Trophoblast cell (in vitro differentiated cells and primary cell): ENCODE measurements at regions not wholly inside any gene's neighbourhood (a gene's known extent, or its start where the extent isn't known, plus 50 kb on each side); places are given as distances from the start of the nearest gene placed in this dataset.

ENCODE experiments used
- DNase-seq, 2 donors: peaks; one replicate each; pipeline ENCODE4 v3.0.0-alpha.2; 2016
- H2AFZ ChIP-seq: 2 replicates; pipeline ENCODE4 v1.6.1; 2013; ENCODE audit warnings: low read length, moderate library complexity, mild to moderate bottlenecking; ENCODE audit not compliant: insufficient read depth, poor library complexity
- H2AK5ac ChIP-seq: 2 replicates; pipeline ENCODE4 v1.6.1; 2013; ENCODE audit warnings: mild to moderate bottlenecking, low read length
- H2BK120ac ChIP-seq: 2 replicates; pipeline ENCODE4 v1.6.1; 2013; ENCODE audit warnings: low read length, mild to moderate bottlenecking, moderate library complexity; ENCODE audit not compliant: insufficient read depth, poor library complexity
- H2BK12ac ChIP-seq: 2 replicates; pipeline ENCODE4 v1.6.1; 2013; ENCODE audit warnings: mild to moderate bottlenecking, low read length, moderate library complexity
- H2BK5ac ChIP-seq: 2 replicates; pipeline ENCODE4 v1.6.1; 2013; ENCODE audit warnings: low read length, low read depth, moderate library complexity, mild to moderate bottlenecking; ENCODE audit not compliant: poor library complexity
- H3K14ac ChIP-seq: 2 replicates; pipeline ENCODE4 v1.6.1; 2013; ENCODE audit warnings: mild to moderate bottlenecking, low read length
- H3K18ac ChIP-seq: 2 replicates; pipeline ENCODE4 v1.6.1; 2013; ENCODE audit warnings: mild to moderate bottlenecking, low read length
- H3K23ac ChIP-seq: 2 replicates; pipeline ENCODE4 v1.6.1; 2013; ENCODE audit warnings: low read length
- H3K27ac ChIP-seq: 2 replicates; pipeline ENCODE4 v1.5.1; 2013; ENCODE audit warnings: low read depth, mild to moderate bottlenecking, inconsistent platforms, low read length, moderate library complexity
- H3K27me3 ChIP-seq: 2 replicates; pipeline ENCODE4 v1.6.1; 2013; ENCODE audit warnings: inconsistent platforms, mild to moderate bottlenecking, low read length, moderate library complexity; ENCODE audit not compliant: insufficient read depth
- H3K36me3 ChIP-seq, 2 experiments: 1 replicate in 1 of 2; 2 replicates in 1 of 2; pipeline ENCODE4 v1.6.1; 2013; ENCODE audit warnings: low read length in 2 of 2, mild to moderate bottlenecking in 2 of 2, moderate library complexity in 1 of 2; ENCODE audit not compliant: insufficient read depth in 2 of 2, control insufficient read depth in 1 of 2
- H3K4ac ChIP-seq: 2 replicates; pipeline ENCODE4 v1.6.1; 2013; ENCODE audit warnings: low read depth, mild to moderate bottlenecking, low read length, moderate library complexity
- H3K4me1 ChIP-seq, 2 experiments: 1 replicate in 1 of 2; 2 replicates in 1 of 2; pipeline ENCODE4 v1.6.1; 2013; ENCODE audit warnings: low read length in 2 of 2, mild to moderate bottlenecking in 2 of 2, moderate library complexity in 1 of 2; ENCODE audit not compliant: insufficient read depth in 2 of 2, control insufficient read depth in 1 of 2
- H3K4me2 ChIP-seq: 2 replicates; pipeline ENCODE4 v1.6.1; 2013; ENCODE audit warnings: inconsistent platforms, mild to moderate bottlenecking, low read length, moderate library complexity
- H3K4me3 ChIP-seq: 2 replicates; pipeline ENCODE4 v1.5.1; 2013; ENCODE audit warnings: mild to moderate bottlenecking, low read depth, low read length, inconsistent platforms
- H3K79me1 ChIP-seq: one replicate; pipeline ENCODE4 v1.6.1; 2013; ENCODE audit warnings: low read length
- H3K79me2 ChIP-seq: 2 replicates; pipeline ENCODE4 v1.6.1; 2013; ENCODE audit warnings: low read length, mild to moderate bottlenecking; ENCODE audit not compliant: control insufficient read depth, insufficient read depth, poor library complexity
- H3K9ac ChIP-seq: 2 replicates; pipeline ENCODE4 v1.6.1; 2013; ENCODE audit warnings: mild to moderate bottlenecking, low read length
- H3K9me3 ChIP-seq: 2 replicates; pipeline ENCODE4 v1.6.1; 2013; ENCODE audit warnings: low read depth, mild to moderate bottlenecking, control low read depth, inconsistent platforms, low read length; ENCODE audit not compliant: insufficient read depth
- H4K12ac ChIP-seq: 2 replicates; pipeline ENCODE4 v1.6.1; 2013; ENCODE audit warnings: low read depth, mild to moderate bottlenecking, low read length, moderate library complexity
- H4K8ac ChIP-seq: 2 replicates; pipeline ENCODE4 v1.6.1; 2013; ENCODE audit warnings: low read depth, mild to moderate bottlenecking, low read length, moderate library complexity
- H4K91ac ChIP-seq: one replicate; pipeline ENCODE4 v1.6.1; 2013; ENCODE audit warnings: low read depth, mild to moderate bottlenecking, low read length, moderate library complexity
- WGBS: extraction: QIAGEN DNeasy Blood & Tissue Kit; methylation state at CpG from one replicate; pipeline ENCODE4 v1.1.7; 2013; ENCODE audit warnings: missing lambda C conversion rate; ENCODE audit not compliant: insufficient read length, insufficient coverage; ENCODE audit errors: extremely low coverage; 5-methylcytosine and 5-hydroxymethylcytosine counted together

- Histone ChIP-seq H3K79me2 (no peaks in the 10 kb centered on the region), H2BK120ac (no peak overlapping the region), H3K36me3 (no peaks in the 10 kb centered on the region), H3K9me3 (no peaks in the 10 kb centered on the region), H3K14ac (no peak overlapping the region), H3K9ac (no peak overlapping the region), H2BK12ac (no peak overlapping the region), H3K4me2 (no peak overlapping the region), H2BK5ac (no peak overlapping the region), H3K4me3 (no peak overlapping the region), H4K12ac (no peak overlapping the region), H3K4me1 (no peaks in the 10 kb centered on the region), H3K27me3 (no peaks in the 10 kb centered on the region), H3K23ac (no peak overlapping the region), H3K18ac (no peak overlapping the region), H4K91ac (no peak overlapping the region), H3K4ac (no peak overlapping the region), H2AFZ (no peak overlapping the region), H2AK5ac (no peak overlapping the region), H3K79me1 (no peaks in the 10 kb centered on the region), H4K8ac (no peak overlapping the region), H3K27ac (no peak overlapping the region)
- no peak for DNase-seq
- no CpG with 5 or more reads among the region's 2 CpGs for whole genome bisulfite sequencing
Observed at GRCh38 chr4:132076829-132077228, 1072.3 kb upstream of the PCDH10 start.

GRCh38 chr4:132085105-132085504, 1064.0 kb upstream of the PCDH10 start:
- H3K9me3 ChIP-seq, result peaks cover 2% of the 10 kb centered on the region
- H3K27ac ChIP-seq, result no peak overlapping the region
- no peaks in the 10 kb centered on the region for H3K4me1 ChIP-seq
- no CpG with 5 or more reads among the region's 4 CpGs for WGBS
- H2AFZ ChIP-seq, result no peak overlapping the region
- no peak for DNase-seq
- no peak overlapping the region for H3K4me2 ChIP-seq
- H2BK12ac ChIP-seq, result no peak overlapping the region
- no peak overlapping the region for H2BK5ac ChIP-seq
- H3K79me2 ChIP-seq, result no peaks in the 10 kb centered on the region
- no peak overlapping the region for H3K4me3 ChIP-seq
- no peak overlapping the region for H4K91ac ChIP-seq
- H3K79me1 ChIP-seq, result no peaks in the 10 kb centered on the region
- no peak overlapping the region for H3K9ac ChIP-seq
- no peak overlapping the region for H4K8ac ChIP-seq
- H3K36me3 ChIP-seq, result no peaks in the 10 kb centered on the region
- H3K18ac ChIP-seq, result no peak overlapping the region
- H2AK5ac ChIP-seq, result no peak overlapping the region
- H4K12ac ChIP-seq, result no peak overlapping the region
- H3K27me3 ChIP-seq, result no peaks in the 10 kb centered on the region
- no peak overlapping the region for H3K14ac ChIP-seq
- no peak overlapping the region for H3K4ac ChIP-seq
- H2BK120ac ChIP-seq, result no peak overlapping the region
- H3K23ac ChIP-seq, result no peak overlapping the region

GRCh38 chr4:132094017-132094416, 1055.1 kb upstream of the PCDH10 start:
- no peak overlapping the region for H3K4me2 ChIP-seq
- H4K91ac ChIP-seq, result no peak overlapping the region
- H2BK12ac ChIP-seq, result no peak overlapping the region
- DNase-seq, result no peak
- no peak overlapping the region for H3K9ac ChIP-seq
- H2BK5ac ChIP-seq, result no peak overlapping the region
- no CpG with 5 or more reads among the region's 4 CpGs for WGBS
- H3K18ac ChIP-seq, result no peak overlapping the region
- no peak overlapping the region for H3K14ac ChIP-seq
- H3K27ac ChIP-seq, result no peak overlapping the region
- no peak overlapping the region for H2BK120ac ChIP-seq
- H4K12ac ChIP-seq, result no peak overlapping the region
- no peaks in the 10 kb centered on the region for H3K79me2 ChIP-seq
- no peaks in the 10 kb centered on the region for H3K27me3 ChIP-seq
- no peaks in the 10 kb centered on the region for H3K4me1 ChIP-seq
- H2AFZ ChIP-seq, result no peak overlapping the region
- H3K9me3 ChIP-seq, result no peaks in the 10 kb centered on the region
- H3K4me3 ChIP-seq, result no peak overlapping the region
- H3K36me3 ChIP-seq, result no peaks in the 10 kb centered on the region
- H2AK5ac ChIP-seq, result no peak overlapping the region
- no peak overlapping the region for H3K23ac ChIP-seq
- no peak overlapping the region for H4K8ac ChIP-seq
- H3K79me1 ChIP-seq, result no peaks in the 10 kb centered on the region
- no peak overlapping the region for H3K4ac ChIP-seq

- Histone ChIP-seq H3K36me3 (no peaks in the 10 kb centered on the region), H2AK5ac (no peak overlapping the region), H3K18ac (no peak overlapping the region), H3K9me3 (peaks cover 2% of the 10 kb centered on the region), H3K4ac (no peak overlapping the region), H3K9ac (no peak overlapping the region), H3K14ac (no peak overlapping the region), H2BK12ac (no peak overlapping the region), H3K27ac (no peak overlapping the region), H4K91ac (no peak overlapping the region), H3K23ac (no peak overlapping the region), H3K4me1 (no peaks in the 10 kb centered on the region), H3K79me2 (no peaks in the 10 kb centered on the region), H4K12ac (no peak overlapping the region), H3K79me1 (no peaks in the 10 kb centered on the region), H2BK120ac (no peak overlapping the region), H2AFZ (no peak overlapping the region), H2BK5ac (no peak overlapping the region), H3K4me2 (no peak overlapping the region), H3K27me3 (no peaks in the 10 kb centered on the region), H3K4me3 (no peak overlapping the region), H4K8ac (no peak overlapping the region)
- no peak for DNase-seq
Observed at GRCh38 chr4:132097041-132097440, 1052.1 kb upstream of the PCDH10 start.
